HEK293 (cell line): ENCODE measurements at regions not wholly inside any gene's neighbourhood (a gene's known extent, or its start where the extent isn't known, plus 50 kb on each side); places are given as distances from the start of the nearest gene placed in this dataset.

ENCODE experiments used
- IKZF3 ChIP-seq: fragments of 450-650 bp; IDR thresholded peaks from 2 replicates; pipeline ENCODE4 v1.5.0; 2018; ENCODE audit warnings: missing biosample characterization, mild to moderate bottlenecking, missing genetic modification characterization, moderate library complexity
- TF ChIP-seq, protein P1 (sequence below): fragments of 450-650 bp; formaldehyde crosslinking; IDR thresholded peaks from 2 replicates; pipeline ENCODE4 v1.5.1; 2016; ENCODE audit warnings: missing biosample characterization, missing genetic modification characterization

DNA sequence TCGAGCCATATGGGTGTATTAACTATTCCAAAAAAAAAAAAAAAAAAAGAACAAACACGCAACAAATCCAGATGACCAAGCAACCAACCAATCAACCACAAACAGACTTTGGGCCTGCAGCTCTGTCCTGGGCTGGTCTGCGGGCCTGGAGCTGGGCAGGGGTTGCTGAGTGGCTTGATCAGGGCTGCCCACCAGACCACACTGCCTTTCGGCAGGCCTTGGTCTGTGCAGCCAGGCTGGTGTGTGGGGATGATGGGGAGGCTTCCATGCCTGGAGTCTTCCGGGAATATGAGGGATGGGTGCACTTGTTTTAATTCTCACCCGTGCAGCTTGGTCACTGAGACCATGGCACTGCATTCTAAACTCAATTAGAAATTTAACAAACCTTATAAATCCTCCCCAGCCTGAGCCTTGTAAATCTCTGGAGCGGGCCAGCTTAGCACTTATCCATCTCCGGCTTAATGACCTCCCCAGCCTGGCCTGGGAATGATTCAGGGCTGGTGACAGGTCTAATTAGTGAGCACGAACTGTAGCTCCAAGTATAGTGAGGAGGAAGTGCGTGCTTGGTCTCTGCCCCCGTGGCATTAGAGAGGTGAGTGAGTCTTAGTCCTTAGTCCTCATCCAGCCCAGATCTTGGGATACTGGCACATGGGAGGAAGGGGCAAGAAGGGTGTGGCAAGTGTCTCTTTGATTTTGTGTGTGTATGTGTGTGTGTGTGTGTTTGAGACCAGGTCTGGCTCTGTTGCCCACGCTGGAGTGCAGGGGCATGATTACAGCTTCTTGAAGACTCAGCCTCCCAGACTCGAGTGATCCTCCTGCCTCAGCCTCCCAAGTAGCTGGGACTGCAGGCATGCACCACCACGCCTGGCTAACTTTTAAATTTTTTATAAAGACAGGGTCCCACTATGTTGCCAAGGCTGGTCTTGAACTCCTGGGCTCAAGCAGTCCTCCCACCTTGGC lies 74.6 kb upstream of the CSF3R start:
- TF ChIP-seq, protein P1, sequence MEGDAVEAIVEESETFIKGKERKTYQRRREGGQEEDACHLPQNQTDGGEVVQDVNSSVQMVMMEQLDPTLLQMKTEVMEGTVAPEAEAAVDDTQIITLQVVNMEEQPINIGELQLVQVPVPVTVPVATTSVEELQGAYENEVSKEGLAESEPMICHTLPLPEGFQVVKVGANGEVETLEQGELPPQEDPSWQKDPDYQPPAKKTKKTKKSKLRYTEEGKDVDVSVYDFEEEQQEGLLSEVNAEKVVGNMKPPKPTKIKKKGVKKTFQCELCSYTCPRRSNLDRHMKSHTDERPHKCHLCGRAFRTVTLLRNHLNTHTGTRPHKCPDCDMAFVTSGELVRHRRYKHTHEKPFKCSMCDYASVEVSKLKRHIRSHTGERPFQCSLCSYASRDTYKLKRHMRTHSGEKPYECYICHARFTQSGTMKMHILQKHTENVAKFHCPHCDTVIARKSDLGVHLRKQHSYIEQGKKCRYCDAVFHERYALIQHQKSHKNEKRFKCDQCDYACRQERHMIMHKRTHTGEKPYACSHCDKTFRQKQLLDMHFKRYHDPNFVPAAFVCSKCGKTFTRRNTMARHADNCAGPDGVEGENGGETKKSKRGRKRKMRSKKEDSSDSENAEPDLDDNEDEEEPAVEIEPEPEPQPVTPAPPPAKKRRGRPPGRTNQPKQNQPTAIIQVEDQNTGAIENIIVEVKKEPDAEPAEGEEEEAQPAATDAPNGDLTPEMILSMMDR (tag by site-specific recombination): no peak
- TF ChIP-seq IKZF3 (tag by site-specific recombination): no peak
